ENCODE measurements at regions not wholly inside any gene's neighbourhood (a gene's known extent, or its start where the extent isn't known, plus 50 kb on each side); places are given as distances from the start of the nearest gene placed in this dataset.

- Histone ChIP-seq H3K4me1 (ENCODE audit: control insufficient read depth, insufficient read depth, low read length) (no peaks in the 10 kb centered on the region; the same call in 1 of the 2 replicates), H3K27me3 (ENCODE audit: control insufficient read depth, insufficient read depth, low read length) (no peaks in the 10 kb centered on the region), H3K4me3 (ENCODE audit: low read length) (no peak overlapping the region), H3K9me3 (ENCODE audit: control insufficient read depth, insufficient read depth, low read length) (no peaks in the 10 kb centered on the region), H3K27ac (ENCODE audit: low read length) (no peak overlapping the region), H3K36me3 (ENCODE audit: control insufficient read depth, insufficient read depth, low read length) (no peaks in the 10 kb centered on the region)
- no peak for DNase-seq (ENCODE audit: low read depth, low spot score)
- WGBS (ENCODE audit: insufficient coverage, insufficient read length): no CpG with 5 or more reads among the region's 3 CpGs
Measured at GRCh38 chr4:23547601-23548000, 342.2 kb downstream of the PPARGC1A start.

DNA sequence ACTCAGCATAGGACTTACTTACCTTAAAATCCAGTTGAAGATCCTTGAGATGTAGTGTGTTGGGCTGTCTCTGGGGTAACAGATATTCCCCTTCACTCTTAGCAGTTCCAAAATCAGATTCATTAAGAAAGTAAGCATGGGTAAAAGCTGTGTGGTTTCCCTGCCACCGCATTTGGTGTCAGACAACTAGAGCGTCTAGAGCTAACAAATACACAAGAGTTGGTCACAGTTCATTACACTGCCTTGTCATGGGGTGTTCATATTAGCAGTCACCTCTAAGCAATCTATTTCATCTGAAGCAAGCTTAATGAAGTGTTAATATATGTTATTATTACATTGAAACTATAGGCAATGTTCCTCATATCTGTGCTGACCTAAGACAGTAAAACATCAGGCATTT, 342.8 kb downstream of the PPARGC1A start:
- Histone ChIP-seq H3K4me3 (ENCODE audit: low read length) (no peak overlapping the region), H3K4me1 (ENCODE audit: control insufficient read depth, insufficient read depth, low read length) (no peaks in the 10 kb centered on the region; the same call in 1 of the 2 replicates), H3K27ac (ENCODE audit: low read length) (no peak overlapping the region), H3K36me3 (ENCODE audit: control insufficient read depth, insufficient read depth, low read length) (no peaks in the 10 kb centered on the region), H3K9me3 (ENCODE audit: control insufficient read depth, insufficient read depth, low read length) (no peaks in the 10 kb centered on the region), H3K27me3 (ENCODE audit: control insufficient read depth, insufficient read depth, low read length) (no peaks in the 10 kb centered on the region)
- WGBS (ENCODE audit: insufficient coverage, insufficient read length): no CpG with 5 or more reads among the region's 2 CpGs
- DNase-seq (ENCODE audit: low read depth, low spot score): no peak

DNA sequence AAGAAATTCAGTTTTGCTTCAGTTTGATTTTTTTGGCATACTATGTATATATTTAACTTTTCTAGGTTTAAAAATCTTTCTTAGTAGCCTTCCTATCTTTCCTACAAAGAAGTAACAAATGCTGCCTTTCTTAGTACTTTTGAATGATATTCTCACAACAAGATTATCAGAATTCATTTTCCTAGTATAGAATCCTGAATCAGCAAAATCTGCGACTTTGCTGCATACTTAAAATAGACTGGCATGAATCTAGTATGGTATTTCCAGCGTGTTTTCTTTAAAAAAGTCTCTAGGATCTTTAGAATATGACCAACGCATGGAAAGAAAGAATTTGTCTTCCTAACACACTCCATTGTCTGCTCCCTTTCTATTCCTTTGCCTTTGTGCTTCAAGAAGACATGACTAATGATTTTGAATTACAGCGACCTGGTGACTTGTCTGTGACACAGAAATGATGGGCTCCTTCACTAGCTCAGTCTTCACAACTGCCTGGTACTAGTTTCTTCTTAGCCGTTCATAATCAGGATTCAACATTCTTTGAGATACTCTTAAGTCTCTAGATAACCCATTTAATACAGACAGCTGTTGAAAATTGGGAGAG, 349.8 kb downstream of the PPARGC1A start:
- Histone ChIP-seq H3K4me3 (ENCODE audit: low read length) (no peak overlapping the region), H3K27ac (ENCODE audit: low read length) (no peak overlapping the region), H3K36me3 (ENCODE audit: control insufficient read depth, insufficient read depth, low read length) (no peaks in the 10 kb centered on the region), H3K27me3 (ENCODE audit: control insufficient read depth, insufficient read depth, low read length) (no peaks in the 10 kb centered on the region), H3K9me3 (ENCODE audit: control insufficient read depth, insufficient read depth, low read length) (no peaks in the 10 kb centered on the region), H3K4me1 (ENCODE audit: control insufficient read depth, insufficient read depth, low read length) (no peaks in the 10 kb centered on the region)
- WGBS (ENCODE audit: insufficient coverage, insufficient read length): no CpG with 5 or more reads among the region's 5 CpGs
- DNase-seq (ENCODE audit: low read depth, low spot score): no peak

- no peaks in the 10 kb centered on the region for H3K27me3 ChIP-seq (ENCODE audit: control insufficient read depth, insufficient read depth, low read length)
- no peaks in the 10 kb centered on the region for H3K36me3 ChIP-seq (ENCODE audit: control insufficient read depth, insufficient read depth, low read length)
- no CpG with 5 or more reads among the region's 2 CpGs for WGBS (ENCODE audit: insufficient coverage, insufficient read length)
- no peaks in the 10 kb centered on the region for H3K9me3 ChIP-seq (ENCODE audit: control insufficient read depth, insufficient read depth, low read length)
- DNase-seq (ENCODE audit: low read depth, low spot score): no peak
- no peak overlapping the region for H3K4me3 ChIP-seq (ENCODE audit: low read length)
- H3K27ac ChIP-seq (ENCODE audit: low read length): no peak overlapping the region
- no peaks in the 10 kb centered on the region for H3K4me1 ChIP-seq (ENCODE audit: control insufficient read depth, insufficient read depth, low read length)
Measured at GRCh38 chr4:23533859-23534258, 356.0 kb downstream of the PPARGC1A start.

DNA sequence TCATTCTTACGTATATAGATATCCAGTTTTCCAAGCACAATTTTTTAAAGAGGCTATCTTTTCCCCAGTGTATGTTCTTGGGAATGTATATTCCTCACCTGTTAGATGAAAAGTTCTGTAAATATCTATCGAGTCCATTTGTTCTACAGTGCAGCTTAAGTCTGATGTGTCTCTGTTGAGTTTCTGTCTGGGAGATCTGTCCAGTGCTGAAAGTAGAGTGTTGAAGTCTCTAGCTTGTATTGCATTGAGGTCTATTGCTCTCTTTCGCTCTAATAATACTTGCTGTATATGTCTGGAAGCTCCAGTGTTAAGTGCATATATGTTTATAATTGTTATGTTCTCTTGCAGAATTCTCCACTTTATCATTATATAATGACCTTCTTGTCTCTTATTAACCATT, 373.1 kb downstream of the PPARGC1A start:
- DNase-seq (ENCODE audit: low read depth, low spot score): no peak
- Histone ChIP-seq H3K9me3 (ENCODE audit: control insufficient read depth, insufficient read depth, low read length) (no peaks in the 10 kb centered on the region), H3K4me3 (ENCODE audit: low read length) (no peak overlapping the region), H3K27me3 (ENCODE audit: control insufficient read depth, insufficient read depth, low read length) (no peaks in the 10 kb centered on the region), H3K36me3 (ENCODE audit: control insufficient read depth, insufficient read depth, low read length) (no peaks in the 10 kb centered on the region), H3K27ac (ENCODE audit: low read length) (no peak overlapping the region), H3K4me1 (ENCODE audit: control insufficient read depth, insufficient read depth, low read length) (no peaks in the 10 kb centered on the region)
- no CpG with 5 or more reads among the region's 3 CpGs for WGBS (ENCODE audit: insufficient coverage, insufficient read length)

DNA sequence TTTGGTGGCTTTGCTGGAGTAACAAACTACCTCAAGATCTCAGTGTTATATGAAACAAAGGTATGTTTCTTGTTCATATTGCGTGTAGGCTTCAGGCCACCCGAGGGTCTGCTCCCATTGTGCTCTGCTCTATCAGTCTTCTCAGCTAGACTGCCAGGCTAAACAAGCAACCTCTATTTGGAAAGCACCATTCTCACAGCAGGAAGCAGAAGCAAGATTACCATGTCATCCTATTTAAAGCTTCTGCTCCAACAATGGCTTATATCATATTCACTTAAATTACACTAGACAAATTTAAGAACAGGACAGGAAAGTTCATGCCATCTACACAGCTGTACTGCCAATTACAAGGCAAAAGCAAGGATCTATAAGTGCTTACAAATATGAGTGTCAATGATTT, 385.8 kb downstream of the PPARGC1A start:
- no peaks in the 10 kb centered on the region for H3K27me3 ChIP-seq (ENCODE audit: control insufficient read depth, insufficient read depth, low read length)
- no peaks in the 10 kb centered on the region for H3K36me3 ChIP-seq (ENCODE audit: control insufficient read depth, insufficient read depth, low read length)
- H3K27ac ChIP-seq (ENCODE audit: low read length): no peak overlapping the region
- H3K4me1 ChIP-seq (ENCODE audit: control insufficient read depth, insufficient read depth, low read length): peaks cover 1% of the 10 kb centered on the region; the same call in 1 of the 2 replicates
- no peak overlapping the region for H3K4me3 ChIP-seq (ENCODE audit: low read length)
- WGBS (ENCODE audit: insufficient coverage, insufficient read length): no CpG with 5 or more reads among the region's 2 CpGs
- no peak for DNase-seq (ENCODE audit: low read depth, low spot score)
- no peaks in the 10 kb centered on the region for H3K9me3 ChIP-seq (ENCODE audit: control insufficient read depth, insufficient read depth, low read length)

GRCh38 chr4:23500894-23501449, 388.9 kb downstream of the PPARGC1A start:
- no peak overlapping the region for H3K4me3 ChIP-seq (ENCODE audit: low read length)
- H3K9me3 ChIP-seq (ENCODE audit: control insufficient read depth, insufficient read depth, low read length): no peaks in the 10 kb centered on the region
- H3K27me3 ChIP-seq (ENCODE audit: control insufficient read depth, insufficient read depth, low read length): no peaks in the 10 kb centered on the region
- no CpG with 5 or more reads among the region's 3 CpGs for WGBS (ENCODE audit: insufficient coverage, insufficient read length)
- no peak overlapping the region for H3K27ac ChIP-seq (ENCODE audit: low read length)
- H3K4me1 ChIP-seq (ENCODE audit: control insufficient read depth, insufficient read depth, low read length): peaks cover 1% of the 10 kb centered on the region; the same call in 1 of the 2 replicates
- no peak for DNase-seq (ENCODE audit: low read depth, low spot score)
- no peaks in the 10 kb centered on the region for H3K36me3 ChIP-seq (ENCODE audit: control insufficient read depth, insufficient read depth, low read length)

- Histone ChIP-seq H3K4me1 (ENCODE audit: control insufficient read depth, insufficient read depth, low read length) (no peaks in the 10 kb centered on the region), H3K27ac (ENCODE audit: low read length) (no peak overlapping the region), H3K36me3 (ENCODE audit: control insufficient read depth, insufficient read depth, low read length) (no peaks in the 10 kb centered on the region), H3K27me3 (ENCODE audit: control insufficient read depth, insufficient read depth, low read length) (no peaks in the 10 kb centered on the region), H3K9me3 (ENCODE audit: control insufficient read depth, insufficient read depth, low read length) (no peaks in the 10 kb centered on the region), H3K4me3 (ENCODE audit: low read length) (no peak overlapping the region)
- no peak for DNase-seq (ENCODE audit: low read depth, low spot score)
Measured at GRCh38 chr4:23485801-23486200, 404.0 kb downstream of the PPARGC1A start.

DNA sequence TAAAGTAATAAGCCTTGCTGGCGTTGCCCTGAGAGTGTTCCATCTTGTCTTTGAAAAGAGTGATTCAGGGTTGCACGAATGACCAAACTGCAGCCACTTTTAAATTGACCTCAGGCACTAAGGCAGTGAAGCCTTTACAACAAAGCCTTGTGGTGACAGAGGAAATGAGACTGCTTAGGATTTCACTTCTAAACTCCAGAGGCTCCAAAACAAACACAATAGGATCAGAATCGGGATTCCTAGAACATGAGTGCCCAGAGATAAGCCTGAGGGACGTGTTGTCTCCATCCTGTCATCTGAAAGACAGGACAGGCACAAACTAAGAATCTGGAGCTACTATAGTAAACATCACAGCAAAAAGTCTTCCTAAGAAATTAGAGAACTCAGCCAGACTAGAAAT, 405.2 kb downstream of the PPARGC1A start:
- WGBS (ENCODE audit: insufficient coverage, insufficient read length): no CpG with 5 or more reads among the region's 4 CpGs
- no peak for DNase-seq (ENCODE audit: low read depth, low spot score)
- H3K4me3 ChIP-seq (ENCODE audit: low read length): no peak overlapping the region
- H3K27me3 ChIP-seq (ENCODE audit: control insufficient read depth, insufficient read depth, low read length): no peaks in the 10 kb centered on the region
- no peaks in the 10 kb centered on the region for H3K4me1 ChIP-seq (ENCODE audit: control insufficient read depth, insufficient read depth, low read length)
- no peak overlapping the region for H3K27ac ChIP-seq (ENCODE audit: low read length)
- no peaks in the 10 kb centered on the region for H3K9me3 ChIP-seq (ENCODE audit: control insufficient read depth, insufficient read depth, low read length)
- no peaks in the 10 kb centered on the region for H3K36me3 ChIP-seq (ENCODE audit: control insufficient read depth, insufficient read depth, low read length)

GRCh38 chr4:23483320-23483960, 406.4 kb downstream of the PPARGC1A start:
- no peaks in the 10 kb centered on the region for H3K4me1 ChIP-seq (ENCODE audit: control insufficient read depth, insufficient read depth, low read length)
- WGBS (ENCODE audit: insufficient coverage, insufficient read length): no CpG with 5 or more reads among the region's 5 CpGs

DNA sequence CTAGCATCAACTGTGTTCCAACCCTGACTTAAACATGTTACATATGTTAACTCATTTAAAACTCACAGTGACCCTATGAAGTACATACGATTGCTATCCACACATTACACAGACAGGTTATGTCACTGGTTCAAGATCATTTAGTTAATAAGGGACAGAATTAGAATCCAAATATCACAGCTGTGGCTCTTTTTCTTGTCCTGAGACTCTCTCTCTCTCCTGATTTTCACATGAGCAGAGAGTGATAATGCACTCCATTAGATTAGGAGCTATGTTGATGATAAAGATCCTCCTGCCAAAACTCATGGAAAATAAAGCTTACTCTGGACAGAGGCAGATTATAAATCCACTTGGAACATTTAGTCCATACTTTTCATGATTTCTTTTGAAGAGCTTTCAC, 408.3 kb downstream of the PPARGC1A start:
- Histone ChIP-seq H3K9me3 (ENCODE audit: control insufficient read depth, insufficient read depth, low read length) (no peaks in the 10 kb centered on the region), H3K27ac (ENCODE audit: low read length) (no peak overlapping the region), H3K4me3 (ENCODE audit: low read length) (no peak overlapping the region), H3K36me3 (ENCODE audit: control insufficient read depth, insufficient read depth, low read length) (no peaks in the 10 kb centered on the region), H3K4me1 (ENCODE audit: control insufficient read depth, insufficient read depth, low read length) (no peaks in the 10 kb centered on the region), H3K27me3 (ENCODE audit: control insufficient read depth, insufficient read depth, low read length) (no peaks in the 10 kb centered on the region)
- DNase-seq (ENCODE audit: low read depth, low spot score): no peak
- WGBS (ENCODE audit: insufficient coverage, insufficient read length): no CpG with 5 or more reads among the region's 1 CpG

More at GRCh38 chr4:23483320-23483960, 406.4 kb downstream of the PPARGC1A start:
- H3K9me3 ChIP-seq (ENCODE audit: control insufficient read depth, insufficient read depth, low read length): no peaks in the 10 kb centered on the region
- no peak overlapping the region for H3K4me3 ChIP-seq (ENCODE audit: low read length)
- H3K27ac ChIP-seq (ENCODE audit: low read length): no peak overlapping the region
- no peaks in the 10 kb centered on the region for H3K27me3 ChIP-seq (ENCODE audit: control insufficient read depth, insufficient read depth, low read length)
- H3K36me3 ChIP-seq (ENCODE audit: control insufficient read depth, insufficient read depth, low read length): no peaks in the 10 kb centered on the region
- no peak for DNase-seq (ENCODE audit: low read depth, low spot score)

Measured in iPS DF 6.9 (cell line).